Keratinocyte (primary cell): ENCODE measurements at regions not wholly inside any gene's neighbourhood (a gene's known extent, or its start where the extent isn't known, plus 50 kb on each side); places are given as distances from the start of the nearest gene placed in this dataset.

ENCODE experiments used
- DNase-seq: peaks from one replicate; pipeline ENCODE4 v3.0.0-alpha.2; 2011; ENCODE audit warnings: low read depth, missing footprints, low spot score
- FAIRE-seq: peaks from 2 replicates; lab custom pipeline; 2011; peaks lifted over from hg19 to GRCh38; lab: Jason Lieb, UNC
- H2AFZ ChIP-seq: 2 replicates; pipeline ENCODE4 v1.6.0; 2012; ENCODE audit warnings: low read length, control low read depth, inconsistent platforms; ENCODE audit not compliant: control insufficient read depth
- H3K27ac ChIP-seq: 2 replicates; pipeline ENCODE4 v1.5.1; 2011; ENCODE audit warnings: low read length; ENCODE audit not compliant: control insufficient read depth, insufficient read depth
- H3K27me3 ChIP-seq: 3 replicates; pipeline ENCODE4 v1.6.0; 2011; ENCODE audit warnings: low read length; ENCODE audit not compliant: control insufficient read depth, insufficient read depth; ENCODE audit errors: extremely low read depth
- H3K36me3 ChIP-seq, 2 experiments: 2 replicates in 1 of 2; 3 replicates in 1 of 2; pipeline ENCODE4 v1.5.1; 2011; ENCODE audit warnings: low read length in 2 of 2, mild to moderate bottlenecking in 1 of 2; ENCODE audit not compliant: control insufficient read depth in 2 of 2, insufficient read depth in 2 of 2; ENCODE audit errors: extremely low read depth in 1 of 2
- H3K4me1 ChIP-seq: 3 replicates; pipeline ENCODE4 v1.5.1; 2011; ENCODE audit warnings: low read length; ENCODE audit not compliant: control insufficient read depth, insufficient read depth; ENCODE audit errors: extremely low read depth
- H3K4me2 ChIP-seq: 3 replicates; pipeline ENCODE4 v1.6.0; 2011; ENCODE audit warnings: low read depth, low read length; ENCODE audit not compliant: control insufficient read depth, insufficient read depth; ENCODE audit errors: extremely low read depth
- H3K4me3 ChIP-seq, 3 experiments: fragments of 200-600 bp in 1 of 3; sonication (generic) in 1 of 3; 2 replicates in 2 of 3; 3 replicates in 1 of 3; pipeline ENCODE4 v1.5.1; 2011 to 2016; ENCODE audit warnings: low read length in 3 of 3, mild to moderate bottlenecking in 3 of 3, control low read depth in 2 of 3, inconsistent platforms in 1 of 3, low read depth in 1 of 3, mixed read lengths in 1 of 3, mixed run types in 1 of 3, moderate library complexity in 1 of 3; ENCODE audit not compliant: control insufficient read depth in 2 of 3, insufficient read depth in 2 of 3; ENCODE audit errors: extremely low read depth in 1 of 3
- H3K79me2 ChIP-seq: 2 replicates; pipeline ENCODE4 v1.6.0; 2012; ENCODE audit warnings: low read length; ENCODE audit not compliant: control insufficient read depth, insufficient read depth
- H3K9ac ChIP-seq: 3 replicates; pipeline ENCODE4 v1.6.0; 2011; ENCODE audit warnings: low read length; ENCODE audit not compliant: control insufficient read depth, insufficient read depth; ENCODE audit errors: extremely low read depth
- H3K9me1 ChIP-seq: 3 replicates; pipeline ENCODE4 v1.6.0; 2011; ENCODE audit warnings: low read length; ENCODE audit not compliant: control insufficient read depth, insufficient read depth; ENCODE audit errors: extremely low read depth
- H3K9me3 ChIP-seq: 2 replicates; pipeline ENCODE4 v1.5.1; 2012; ENCODE audit warnings: low read depth, low read length; ENCODE audit not compliant: control insufficient read depth
- H4K20me1 ChIP-seq: 3 replicates; pipeline ENCODE4 v1.6.0; 2011; ENCODE audit warnings: low read length; ENCODE audit not compliant: control insufficient read depth, insufficient read depth; ENCODE audit errors: extremely low read depth
- CTCF ChIP-seq, 3 experiments: IDR thresholded peaks in 1 of 3; conservative IDR thresholded peaks in 1 of 3; optimal IDR thresholded peaks in 1 of 3; 2 replicates in 2 of 3; 3 replicates in 1 of 3; pipeline versions ENCODE3 to v1.5.1; 2011; ENCODE audit warnings: low read length in 3 of 3, mild to moderate bottlenecking in 3 of 3, moderate library complexity in 2 of 3, control low read depth in 1 of 3, inconsistent platforms in 1 of 3; ENCODE audit not compliant: insufficient read depth in 2 of 3; ENCODE audit errors: extremely low read depth in 1 of 3
- EZH2 ChIP-seq: IDR thresholded peaks from one replicate; pipeline ENCODE4 v1.6.1; 2012; ENCODE audit warnings: inconsistent platforms, mild to moderate bottlenecking, low read length, moderate library complexity
- dilution Hi-C: fragments of 300-500 bp; cut with MboI; formaldehyde crosslinking; loops from one replicate; pipeline ENCODE4 v1.7.0; 2020; ENCODE audit warnings: low sequenced_read_pairs; ENCODE audit not compliant: extremely low pct_ligation_motif_present

GRCh38 chr6:126266664-126267063 lies 73.3 kb upstream of the CENPW start:
- FAIRE-seq (no peak), DNase-seq (no peak)
- Histone ChIP-seq H2AFZ (no peak overlapping the region), H3K27me3 (no peaks in the 10 kb centered on the region), H3K36me3 (no peaks in the 10 kb centered on the region), H3K9me3 (no peaks in the 10 kb centered on the region), H3K79me2 (no peaks in the 10 kb centered on the region), H3K4me1 (no peaks in the 10 kb centered on the region), H3K27ac (no peak overlapping the region), H3K9ac (no peak overlapping the region), H3K4me3 (no peak overlapping the region), H4K20me1 (no peaks in the 10 kb centered on the region), H3K9me1 (no peaks in the 10 kb centered on the region), H3K4me2 (no peak overlapping the region)
- dilution Hi-C loops: no loop called here
- TF ChIP-seq EZH2 (no peak), CTCF (optimal IDR thresholded peaks at IDR 0.05 in 1 of 3, IDR thresholded peaks at IDR 0.05 in 1 of 3, conservative IDR thresholded peaks at IDR 0.05 in 1 of 3; ENCODE audit: extremely low read depth in 1 of 3, insufficient read depth in 2 of 3, low read length in 3 of 3) (no peak)

GRCh38 chr6:126267626-126268025 lies 72.3 kb upstream of the CENPW start:
- dilution Hi-C loops: no loop called here
- no peaks in the 10 kb centered on the region for H3K79me2 ChIP-seq
- no peak for FAIRE-seq
- H3K4me1 ChIP-seq: no peaks in the 10 kb centered on the region
- H3K27me3 ChIP-seq: no peaks in the 10 kb centered on the region
- H3K9ac ChIP-seq: no peak overlapping the region
- no peaks in the 10 kb centered on the region for H3K36me3 ChIP-seq
- no peak overlapping the region for H2AFZ ChIP-seq
- H3K4me3 ChIP-seq: no peak overlapping the region
- H3K9me1 ChIP-seq: no peaks in the 10 kb centered on the region
- H3K27ac ChIP-seq: no peak overlapping the region
- no peak overlapping the region for H3K4me2 ChIP-seq
- no peaks in the 10 kb centered on the region for H3K9me3 ChIP-seq
- no peaks in the 10 kb centered on the region for H4K20me1 ChIP-seq
- DNase-seq: no peak
- no peak for TF ChIP-seq EZH2

- FAIRE-seq (no peak), DNase-seq (no peak)
- H3K4me2 ChIP-seq: no peak overlapping the region
- dilution Hi-C loops: no loop called here
- H3K27me3 ChIP-seq: no peaks in the 10 kb centered on the region
- H2AFZ ChIP-seq: no peak overlapping the region
- no peaks in the 10 kb centered on the region for H3K79me2 ChIP-seq
- H3K4me1 ChIP-seq: no peaks in the 10 kb centered on the region
- no peaks in the 10 kb centered on the region for H4K20me1 ChIP-seq
- H3K4me3 ChIP-seq: no peak overlapping the region
- no peak overlapping the region for H3K9ac ChIP-seq
- H3K36me3 ChIP-seq: no peaks in the 10 kb centered on the region
- TF ChIP-seq CTCF (optimal IDR thresholded peaks at IDR 0.05 in 1 of 3, IDR thresholded peaks at IDR 0.05 in 1 of 3, conservative IDR thresholded peaks at IDR 0.05 in 1 of 3; ENCODE audit: extremely low read depth in 1 of 3, insufficient read depth in 2 of 3, low read length in 3 of 3) (no peak), EZH2 (no peak)
- no peaks in the 10 kb centered on the region for H3K9me1 ChIP-seq
- no peaks in the 10 kb centered on the region for H3K9me3 ChIP-seq
- no peak overlapping the region for H3K27ac ChIP-seq
Measured at GRCh38 chr6:126268092-126268491, 71.8 kb upstream of the CENPW start.
